OCI-LY3 (cell line): ENCODE measurements at regions not wholly inside any gene's neighbourhood (a gene's known extent, or its start where the extent isn't known, plus 50 kb on each side); places are given as distances from the start of the nearest gene placed in this dataset.

Experiments
- H2AFZ ChIP-seq: fragments of 200-600, 300-600 bp; shearing (Covaris generic); 2 replicates; pipeline ENCODE4 v1.6.0; 2014; ENCODE audit warnings: antibody characterized with exemption, low read depth, low read length
- H3K27ac ChIP-seq: fragments of 200-600, 300-600 bp; sonication (generic); 2 replicates; pipeline ENCODE4 v1.5.1; 2014; ENCODE audit warnings: mild to moderate bottlenecking, low read length, moderate library complexity, mixed read lengths
- H3K27me3 ChIP-seq: fragments of 200-600, 300-600 bp; sonication (generic); 2 replicates; pipeline ENCODE4 v1.6.1; 2014; ENCODE audit warnings: low read depth, low read length, mixed read lengths
- H3K36me3 ChIP-seq: fragments of 200-600, 300-600 bp; sonication (generic); replicated peaks from 2 replicates; pipeline ENCODE3; 2014; ENCODE audit warnings: low read depth, low read length, mixed read lengths
- H3K4me1 ChIP-seq: fragments of 300-600, 200-600 bp; sonication (generic); 2 replicates; pipeline ENCODE4 v1.6.1; 2014; ENCODE audit warnings: low read length, mixed read lengths
- H3K4me2 ChIP-seq: fragments of 200-600, 300-600 bp; sonication (generic); 2 replicates; pipeline ENCODE4 v1.6.1; 2014; ENCODE audit warnings: low read length, mixed read lengths
- H3K4me3 ChIP-seq: fragments of 300-600, 200-600 bp; sonication (generic); 2 replicates; pipeline ENCODE4 v1.5.1; 2014; ENCODE audit warnings: antibody characterized with exemption, mild to moderate bottlenecking, low read length, moderate library complexity
- H3K79me2 ChIP-seq: fragments of 300-600, 200-600 bp; shearing (Covaris generic); 2 replicates; pipeline ENCODE4 v1.6.1; 2014; ENCODE audit warnings: mild to moderate bottlenecking, low read length, mixed read lengths
- H3K9ac ChIP-seq: fragments of 300-600, 200-600 bp; shearing (Covaris generic); 2 replicates; pipeline ENCODE4 v1.6.0; 2014; ENCODE audit warnings: mild to moderate bottlenecking, low read length, moderate library complexity
- H3K9me3 ChIP-seq: fragments of 200-600, 300-600 bp; shearing (Covaris generic); 2 replicates; pipeline ENCODE4 v1.6.1; 2014; ENCODE audit warnings: low read length, mixed read lengths; ENCODE audit not compliant: insufficient read depth
- H4K20me1 ChIP-seq: fragments of 200-600, 300-600 bp; sonication (generic); 2 replicates; pipeline ENCODE4 v1.6.1; 2016; ENCODE audit warnings: low read length, mixed read lengths; ENCODE audit not compliant: insufficient read depth
- CTCF ChIP-seq: fragments of 200-600, 300-600 bp; sonication (generic); IDR thresholded peaks from 2 replicates; pipeline ENCODE4 v1.5.1; 2014; ENCODE audit warnings: antibody characterized with exemption, low read length, low read depth
- EZH2phosphoT487 ChIP-seq: fragments of 200-600 bp; shearing (Covaris generic); IDR thresholded peaks from 2 replicates; pipeline ENCODE4 v1.6.1; 2018; ENCODE audit warnings: antibody characterized with exemption, mixed run types, low read depth

GRCh38 chr12:97140355-97140754 lies 233.3 kb downstream of the NEDD1 start:
- Histone ChIP-seq H3K4me1 (no peaks in the 10 kb centered on the region), H2AFZ (no peak overlapping the region), H3K9me3 (no peaks in the 10 kb centered on the region), H3K36me3 (no peaks in the 10 kb centered on the region), H3K4me2 (no peak overlapping the region), H3K27ac (no peak overlapping the region), H3K79me2 (no peaks in the 10 kb centered on the region), H4K20me1 (no peaks in the 10 kb centered on the region), H3K27me3 (peaks cover 5% of the 10 kb centered on the region; the same call in 1 of the 2 replicates), H3K9ac (no peak overlapping the region), H3K4me3 (no peak overlapping the region)
- TF ChIP-seq CTCF (no peak), EZH2phosphoT487 (no peak)

GRCh38 chr12:97142737-97143410 lies 235.8 kb downstream of the NEDD1 start:
- H3K79me2 ChIP-seq: no peaks in the 10 kb centered on the region
- H3K9me3 ChIP-seq: no peaks in the 10 kb centered on the region
- H3K4me1 ChIP-seq: no peaks in the 10 kb centered on the region
- TF ChIP-seq EZH2phosphoT487: no peak
- TF ChIP-seq CTCF: no peak
- H3K27me3 ChIP-seq: peaks cover 5% of the 10 kb centered on the region; the same call in 1 of the 2 replicates
- H3K27ac ChIP-seq: no peak overlapping the region
- H2AFZ ChIP-seq: no peak overlapping the region
- no peak overlapping the region for H3K4me2 ChIP-seq
- no peaks in the 10 kb centered on the region for H3K36me3 ChIP-seq
- no peak overlapping the region for H3K4me3 ChIP-seq
- no peak overlapping the region for H3K9ac ChIP-seq
- H4K20me1 ChIP-seq: no peaks in the 10 kb centered on the region

- no peak overlapping the region for H3K9ac ChIP-seq
These were observed 242.0 kb downstream of the NEDD1 start for GRCh38 chr12:97148941-97149559.

More at GRCh38 chr12:97148941-97149559, 242.0 kb downstream of the NEDD1 start:
- Histone ChIP-seq H3K4me2 (peak overlapping the region; percentile 46), H3K27ac (no peak overlapping the region), H3K9me3 (no peaks in the 10 kb centered on the region), H3K4me1 (no peaks in the 10 kb centered on the region), H3K27me3 (0 out of 2 replicates have a peak, but pooled peaks cover 6% of the 10 kb centered on the region), H4K20me1 (no peaks in the 10 kb centered on the region), H2AFZ (peak overlapping the region; percentile 56), H3K4me3 (no peak overlapping the region), H3K79me2 (no peaks in the 10 kb centered on the region), H3K36me3 (no peaks in the 10 kb centered on the region)
- peak; percentile 89 for TF ChIP-seq CTCF
- TF ChIP-seq EZH2phosphoT487: no peak
